ENCODE measurements at regions not wholly inside any gene's neighbourhood (a gene's known extent, or its start where the extent isn't known, plus 50 kb on each side); places are given as distances from the start of the nearest gene placed in this dataset.

GRCh38 chr10:4352414-4352961 is 473.5 kb upstream of the AKR1E2 start (continued):
- TF ChIP-seq ZNF660 (tag by site-specific recombination; IDR thresholded peaks at IDR 0.05) (0 out of 2 replicates have a peak, but pooled peaks have one; percentile 17), ZXDB (tag by site-specific recombination; IDR thresholded peaks at IDR 0.05) (peak; percentile 66), ZNF335 (tag by site-specific recombination; conservative IDR thresholded peaks at IDR 0.05) (no peak), ZNF596 (tag by site-specific recombination; IDR thresholded peaks at IDR 0.05) (no peak)

GRCh38 chr10:4351723-4352413 is 474.1 kb upstream of the AKR1E2 start:
- Histone ChIP-seq H3K4me1 (ENCODE audit: control insufficient read depth, insufficient read depth, low read length) (peaks cover 19% of the 10 kb centered on the region), H3K36me3 (ENCODE audit: control insufficient read depth in 2 of 2, insufficient read depth in 1 of 2, low read length in 2 of 2) (no peaks in the 10 kb centered on the region), H3K4me3 (ENCODE audit: low read depth, low read length) (no peak overlapping the region), H3K27ac (ENCODE audit: extremely low read depth, low read depth, low read length) (peak overlapping the region; percentile 46; the same call in 1 of the 2 replicates), H3K9me3 (ENCODE audit: control insufficient read depth, insufficient read depth, low read depth, low read length) (no peaks in the 10 kb centered on the region)
- TF ChIP-seq, protein P1, sequence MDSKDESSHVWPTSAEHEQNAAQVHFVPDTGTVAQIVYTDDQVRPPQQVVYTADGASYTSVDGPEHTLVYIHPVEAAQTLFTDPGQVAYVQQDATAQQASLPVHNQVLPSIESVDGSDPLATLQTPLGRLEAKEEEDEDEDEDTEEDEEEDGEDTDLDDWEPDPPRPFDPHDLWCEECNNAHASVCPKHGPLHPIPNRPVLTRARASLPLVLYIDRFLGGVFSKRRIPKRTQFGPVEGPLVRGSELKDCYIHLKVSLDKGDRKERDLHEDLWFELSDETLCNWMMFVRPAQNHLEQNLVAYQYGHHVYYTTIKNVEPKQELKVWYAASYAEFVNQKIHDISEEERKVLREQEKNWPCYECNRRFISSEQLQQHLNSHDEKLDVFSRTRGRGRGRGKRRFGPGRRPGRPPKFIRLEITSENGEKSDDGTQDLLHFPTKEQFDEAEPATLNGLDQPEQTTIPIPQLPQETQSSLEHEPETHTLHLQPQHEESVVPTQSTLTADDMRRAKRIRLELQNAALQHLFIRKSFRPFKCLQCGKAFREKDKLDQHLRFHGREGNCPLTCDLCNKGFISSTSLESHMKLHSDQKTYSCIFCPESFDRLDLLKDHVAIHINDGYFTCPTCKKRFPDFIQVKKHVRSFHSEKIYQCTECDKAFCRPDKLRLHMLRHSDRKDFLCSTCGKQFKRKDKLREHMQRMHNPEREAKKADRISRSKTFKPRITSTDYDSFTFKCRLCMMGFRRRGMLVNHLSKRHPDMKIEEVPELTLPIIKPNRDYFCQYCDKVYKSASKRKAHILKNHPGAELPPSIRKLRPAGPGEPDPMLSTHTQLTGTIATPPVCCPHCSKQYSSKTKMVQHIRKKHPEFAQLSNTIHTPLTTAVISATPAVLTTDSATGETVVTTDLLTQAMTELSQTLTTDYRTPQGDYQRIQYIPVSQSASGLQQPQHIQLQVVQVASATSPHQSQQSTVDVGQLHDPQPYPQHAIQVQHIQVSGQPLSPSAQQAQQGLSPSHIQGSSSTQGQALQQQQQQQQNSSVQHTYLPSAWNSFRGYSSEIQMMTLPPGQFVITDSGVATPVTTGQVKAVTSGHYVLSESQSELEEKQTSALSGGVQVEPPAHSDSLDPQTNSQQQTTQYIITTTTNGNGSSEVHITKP (tag by site-specific recombination; IDR thresholded peaks at IDR 0.05), result peak; percentile 74
- TF ChIP-seq REPIN1 (tag by site-specific recombination; IDR thresholded peaks at IDR 0.05; ENCODE audit: low read depth), result no peak
- CTCF ChIA-PET, result no interaction called here
- POLR2A ChIA-PET, result no interaction called here

DNA sequence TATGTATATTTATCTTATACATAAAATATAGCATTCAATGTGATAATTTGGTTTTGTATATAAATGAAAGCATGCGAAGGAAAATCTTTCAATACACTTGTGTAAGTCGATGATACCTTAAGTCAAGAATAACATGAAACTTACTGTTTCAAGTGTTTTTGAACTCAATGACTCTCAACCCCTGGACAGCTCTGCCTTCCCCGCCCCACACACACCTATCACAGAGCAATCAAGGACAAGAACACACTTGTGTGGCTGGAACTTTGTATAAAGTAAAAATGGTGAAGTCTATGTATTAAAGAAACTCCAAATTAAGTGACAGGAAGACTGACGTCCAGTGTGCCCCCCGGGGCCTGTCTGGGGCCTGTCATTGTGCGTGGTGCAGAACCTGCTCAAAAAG is 478.6 kb upstream of the AKR1E2 start:
- no peak for TF ChIP-seq ZNF274 (IDR thresholded peaks at IDR 0.05; ENCODE audit: low read length)
- TF ChIP-seq ZNF274 (tag by site-specific recombination; IDR thresholded peaks at IDR 0.05; ENCODE audit: borderline replicate concordance), result no peak
- no peak for TF ChIP-seq AEBP2 (tag by site-specific recombination; IDR thresholded peaks at IDR 0.05; ENCODE audit: borderline replicate concordance)
- TF ChIP-seq ZNF394 (tag by site-specific recombination; IDR thresholded peaks at IDR 0.05; ENCODE audit: borderline replicate concordance), result no peak
- TF ChIP-seq ZNF138 (tag by site-specific recombination; IDR thresholded peaks at IDR 0.05; ENCODE audit: borderline replicate concordance), result no peak
- no peak for TF ChIP-seq ZNF391 (tag by site-specific recombination; IDR thresholded peaks at IDR 0.05; ENCODE audit: borderline replicate concordance, low read depth)
- no peak for TF ChIP-seq ZNF121 (tag by site-specific recombination; IDR thresholded peaks at IDR 0.05)
- no peak for TF ChIP-seq ZNF677 (tag by site-specific recombination; IDR thresholded peaks at IDR 0.05)
- TF ChIP-seq ZNF623 (tag by site-specific recombination; IDR thresholded peaks at IDR 0.05), result no peak
- TF ChIP-seq SETDB1 (IDR thresholded peaks at IDR 0.05; ENCODE audit: insufficient read length, low read length), result no peak
- no peak for TF ChIP-seq ZSCAN23 (tag by site-specific recombination; IDR thresholded peaks at IDR 0.05)
- TF ChIP-seq ZFHX2 (tag by site-specific recombination; conservative IDR thresholded peaks at IDR 0.05), result no peak
- TF ChIP-seq PRDM4 (tag by site-specific recombination; IDR thresholded peaks at IDR 0.05), result no peak
- TF ChIP-seq ZNF24 (tag by site-specific recombination; IDR thresholded peaks at IDR 0.05), result no peak
- no peak for TF ChIP-seq ZNF843 (tag by site-specific recombination; IDR thresholded peaks at IDR 0.05)
- H3K27ac ChIP-seq (ENCODE audit: extremely low read depth, low read depth, low read length), result no peak overlapping the region
- ChIA-PET CTCF (no interaction called here), POLR2A (no interaction called here)
- H3K9me3 ChIP-seq (ENCODE audit: control insufficient read depth, insufficient read depth, low read depth, low read length), result no peaks in the 10 kb centered on the region
- peaks cover 7% of the 10 kb centered on the region for H3K4me1 ChIP-seq (ENCODE audit: control insufficient read depth, insufficient read depth, low read length)
- no peak overlapping the region for H3K4me3 ChIP-seq (ENCODE audit: low read depth, low read length)
- no peaks in the 10 kb centered on the region for H3K36me3 ChIP-seq (ENCODE audit: control insufficient read depth in 2 of 2, insufficient read depth in 1 of 2, low read length in 2 of 2)
